Panc1 (cell line): ENCODE measurements at regions not wholly inside any gene's neighbourhood (a gene's known extent, or its start where the extent isn't known, plus 50 kb on each side); places are given as distances from the start of the nearest gene placed in this dataset.
A peak's percentile ranks its signal among the peaks of the same experiment; 100 is the strongest.

Source experiments
- ATAC-seq: fragments of 200-7000 bp; cut with Tn5 transposase; 2 replicates; pipeline ENCODE4 v1.9.1; 2020; ENCODE audit warnings: mild to moderate bottlenecking, moderate library complexity
- BruUV-seq: library from RNA; stranded (reverse); fragments of 400-500 nt; replicated peaks from 2 replicates; lab custom pipeline; 2021; lab: Mats Ljungman, UMichigan
- CTCF ChIA-PET: fragments of 300-600 bp; sonication (Branson Sonifier 250); formaldehyde crosslinking; loops from one replicate; lab custom pipeline; 2022; ENCODE audit warnings: antibody characterized with exemption; lab: Charles Lee
- POLR2A ChIA-PET: fragments of 300-600 bp; sonication (Branson Sonifier 250); formaldehyde crosslinking; loops from one replicate; lab custom pipeline; 2022; ENCODE audit warnings: antibody characterized with exemption; lab: Charles Lee
- DNase-seq: peaks from one replicate; pipeline ENCODE4 v3.0.0-alpha.2; 2010; ENCODE audit warnings: low read depth, low spot score
- H3K27ac ChIP-seq: 2 replicates; pipeline ENCODE4 v1.5.1; 2011; ENCODE audit warnings: mild to moderate bottlenecking, low read length, inconsistent platforms
- H3K27me3 ChIP-seq: fragments of 200-500 bp; sonication (Bioruptor generic); 2 replicates; pipeline ENCODE4 v1.6.0; 2014; ENCODE audit warnings: low read length, inconsistent platforms; ENCODE audit not compliant: control insufficient read depth, insufficient read depth
- H3K36me3 ChIP-seq: fragments of 200-500 bp; sonication (Bioruptor generic); 2 replicates; pipeline ENCODE4 v1.5.1; 2014; ENCODE audit warnings: inconsistent platforms, mild to moderate bottlenecking, low read length, moderate library complexity; ENCODE audit not compliant: control insufficient read depth, insufficient read depth
- H3K4me1 ChIP-seq: 2 replicates; pipeline ENCODE4 v1.5.1; 2011; ENCODE audit warnings: inconsistent platforms, mild to moderate bottlenecking, low read length, moderate library complexity; ENCODE audit not compliant: control insufficient read depth, insufficient read depth
- H3K4me3 ChIP-seq, 2 experiments: 2 replicates each; pipeline ENCODE4 v1.5.1; 2011 to 2012; ENCODE audit warnings: low read depth in 2 of 2, low read length in 2 of 2, mild to moderate bottlenecking in 2 of 2, inconsistent platforms in 1 of 2, moderate library complexity in 1 of 2
- H3K9me3 ChIP-seq: fragments of 200-500 bp; sonication (Bioruptor generic); 2 replicates; pipeline ENCODE4 v1.5.1; 2014; ENCODE audit warnings: low read depth, mild to moderate bottlenecking, inconsistent platforms, low read length, moderate library complexity; ENCODE audit not compliant: control insufficient read depth, insufficient read depth
- CTCF ChIP-seq: fragments of 450-650 bp; IDR thresholded peaks from 2 replicates; pipeline ENCODE4 v1.5.1; 2017; ENCODE audit warnings: mild to moderate bottlenecking
- POLR2AphosphoS5 ChIP-seq: IDR thresholded peaks from 2 replicates; pipeline ENCODE4 v1.6.1; 2012; ENCODE audit warnings: mild to moderate bottlenecking, low read depth, low read length, moderate library complexity
- REST ChIP-seq, 2 experiments: IDR thresholded peaks; 2 replicates each; pipeline ENCODE4 v1.6.1; 2011 to 2012; ENCODE audit warnings: low read depth in 2 of 2, control low read depth in 1 of 2, low read length in 1 of 2, mild to moderate bottlenecking in 1 of 2, moderate library complexity in 1 of 2; ENCODE audit not compliant: insufficient read depth in 1 of 2
- SIN3A ChIP-seq: IDR thresholded peaks from 2 replicates; pipeline ENCODE4 v1.6.1; 2012; ENCODE audit warnings: low read depth, mild to moderate bottlenecking, low read length, moderate library complexity, borderline replicate concordance; ENCODE audit not compliant: insufficient read depth
- TCF7L2 ChIP-seq: IDR thresholded peaks from 2 replicates; pipeline ENCODE4 v1.6.1; 2011; ENCODE audit warnings: mild to moderate bottlenecking, low read depth, low read length, inconsistent platforms
- in situ Hi-C: cut with HindIII; loops from 2 replicates; pipeline ENCODE4 v1.10.0; 2016; ENCODE audit warnings: low sequenced_read_pairs, low pct_unique_long_range_greater_than_20kb
- intact Hi-C: fragments of 100-400 bp; cut with micrococcal nuclease; formaldehyde crosslinking; loops from one replicate; pipeline ENCODE4 v1.10.0; 2022; ENCODE audit not compliant: unreplicated experiment

- CTCF ChIA-PET, result no interaction called here
- DNase-seq (peak; percentile 99), ATAC-seq (peak; percentile 95)
- H3K4me3 ChIP-seq, result peak overlapping the region; percentile 57 to 78
- no peaks in the 10 kb centered on the region for H3K27me3 ChIP-seq
- peaks cover 6% of the 10 kb centered on the region for H3K4me1 ChIP-seq
- intact Hi-C loops (loop anchor here (2.0 kb wide), 2 partner anchors 46 to 88 kb away; no protein-coding TSS in a partner anchor), in situ Hi-C loops (no loop called here)
- POLR2A ChIA-PET, result no interaction called here
- BruUV-seq, result no TSS peak
- no peaks in the 10 kb centered on the region for H3K9me3 ChIP-seq
- peak overlapping the region; percentile 98 for H3K27ac ChIP-seq
- TF ChIP-seq SIN3A (peak; percentile 65; the same call in 1 of the 2 replicates), CTCF (peak; percentile 53), TCF7L2 (peak; percentile 66), REST (IDR thresholded peaks at IDR 0.05; ENCODE audit: insufficient read depth in 1 of 2, low read depth in 2 of 2, low read length in 1 of 2) (0 out of 4 replicates have a peak, but pooled peaks of 1 of the 2 experiments have one; percentile 46), POLR2AphosphoS5 (peak; percentile 76; the same call in 1 of the 2 replicates)
- H3K36me3 ChIP-seq, result no peaks in the 10 kb centered on the region
Observed at GRCh38 chrX:131792356-131792749, 230.7 kb upstream of the STK26 start.

GRCh38 chrX:131792789-131793462 is 230.2 kb upstream of the STK26 start:
- Histone ChIP-seq H3K36me3 (no peaks in the 10 kb centered on the region), H3K4me3 (peak overlapping the region; percentile 57 to 78), H3K27me3 (no peaks in the 10 kb centered on the region), H3K27ac (peak overlapping the region; percentile 98), H3K4me1 (peaks cover 6% of the 10 kb centered on the region), H3K9me3 (no peaks in the 10 kb centered on the region)
- TF ChIP-seq POLR2AphosphoS5, result peak; percentile 38; the same call in 1 of the 2 replicates
- TF ChIP-seq TCF7L2, result no peak
- TF ChIP-seq REST (IDR thresholded peaks at IDR 0.05; ENCODE audit: insufficient read depth in 1 of 2, low read depth in 2 of 2, low read length in 1 of 2), result no peak
- TF ChIP-seq CTCF, result peak; percentile 60
- TF ChIP-seq SIN3A, result no peak
- peak; percentile 92 for DNase-seq
- ChIA-PET POLR2A (no interaction called here), CTCF (no interaction called here)
- no TSS peak for BruUV-seq
- intact Hi-C loops, result loop anchor here (2.0 kb wide), 2 partner anchors 46 to 88 kb away; no protein-coding TSS in a partner anchor
- in situ Hi-C loops, result no loop called here
- peak; percentile 94 for ATAC-seq
